ENCODE measurements at regions not wholly inside any gene's neighbourhood (a gene's known extent, or its start where the extent isn't known, plus 50 kb on each side); places are given as distances from the start of the nearest gene placed in this dataset.

GRCh38 chr1:99538618-99538956 lies 107.3 kb upstream of the PALMD start:
- H3K27me3 ChIP-seq (ENCODE audit: control insufficient read depth, insufficient read depth, low read length) = no peaks in the 10 kb centered on the region
- no peaks in the 10 kb centered on the region for H3K36me3 ChIP-seq (ENCODE audit: control insufficient read depth, insufficient read depth, low read length)
- DNase-seq (ENCODE audit: low read depth) (no peak), FAIRE-seq (no peak)
- no peak overlapping the region for H3K4me3 ChIP-seq (ENCODE audit: low read depth, low read length)
- TF ChIP-seq CTCF (IDR thresholded peaks at IDR 0.05; ENCODE audit: insufficient read depth, low read length, severe bottlenecking) = no peak

GRCh38 chr1:99539131-99539530 lies 106.8 kb upstream of the PALMD start:
- H3K4me3 ChIP-seq (ENCODE audit: low read depth, low read length) = no peak overlapping the region
- no peak for DNase-seq (ENCODE audit: low read depth)
- H3K36me3 ChIP-seq (ENCODE audit: control insufficient read depth, insufficient read depth, low read length) = no peaks in the 10 kb centered on the region
- no peak for TF ChIP-seq CTCF (IDR thresholded peaks at IDR 0.05; ENCODE audit: insufficient read depth, low read length, severe bottlenecking)
- FAIRE-seq = no peak
- H3K27me3 ChIP-seq (ENCODE audit: control insufficient read depth, insufficient read depth, low read length) = no peaks in the 10 kb centered on the region

- TF ChIP-seq CTCF (IDR thresholded peaks at IDR 0.05; ENCODE audit: insufficient read depth, low read length, severe bottlenecking) = no peak
- DNase-seq (ENCODE audit: low read depth) (no peak), FAIRE-seq (no peak)
- no peak overlapping the region for H3K4me3 ChIP-seq (ENCODE audit: low read depth, low read length)
- no peaks in the 10 kb centered on the region for H3K27me3 ChIP-seq (ENCODE audit: control insufficient read depth, insufficient read depth, low read length)
- H3K36me3 ChIP-seq (ENCODE audit: control insufficient read depth, insufficient read depth, low read length) = no peaks in the 10 kb centered on the region
Measured at GRCh38 chr1:99540744-99541143, 105.2 kb upstream of the PALMD start.

- Histone ChIP-seq H3K36me3 (ENCODE audit: control insufficient read depth, insufficient read depth, low read length) (no peaks in the 10 kb centered on the region), H3K27me3 (ENCODE audit: control insufficient read depth, insufficient read depth, low read length) (no peaks in the 10 kb centered on the region), H3K4me3 (ENCODE audit: low read depth, low read length) (no peak overlapping the region)
- peak; percentile 90 for DNase-seq (ENCODE audit: low read depth)
- peak; percentile 7 for FAIRE-seq
- no peak for TF ChIP-seq CTCF (IDR thresholded peaks at IDR 0.05; ENCODE audit: insufficient read depth, low read length, severe bottlenecking)
Measured at GRCh38 chr1:99544328-99544727, 101.6 kb upstream of the PALMD start.

- Histone ChIP-seq H3K27me3 (ENCODE audit: control insufficient read depth, insufficient read depth, low read length) (no peaks in the 10 kb centered on the region), H3K4me3 (ENCODE audit: low read depth, low read length) (no peak overlapping the region), H3K36me3 (ENCODE audit: control insufficient read depth, insufficient read depth, low read length) (no peaks in the 10 kb centered on the region)
- FAIRE-seq = no peak
- peak; percentile 56 for DNase-seq (ENCODE audit: low read depth)
- TF ChIP-seq CTCF (IDR thresholded peaks at IDR 0.05; ENCODE audit: insufficient read depth, low read length, severe bottlenecking) = no peak
Measured at GRCh38 chr1:99546432-99547416, 99.2 kb upstream of the PALMD start.

Measured in bronchial epithelial cell (primary cell).